Panc1 (cell line): ENCODE measurements at regions not wholly inside any gene's neighbourhood (a gene's known extent, or its start where the extent isn't known, plus 50 kb on each side); places are given as distances from the start of the nearest gene placed in this dataset.

Experiments
- ATAC-seq: fragments of 200-7000 bp; cut with Tn5 transposase; 2 replicates; pipeline ENCODE4 v1.9.1; 2020; ENCODE audit warnings: mild to moderate bottlenecking, moderate library complexity
- BruUV-seq: library from RNA; stranded (reverse); fragments of 400-500 nt; replicated peaks from 2 replicates; lab custom pipeline; 2021; lab: Mats Ljungman, UMichigan
- CTCF ChIA-PET: fragments of 300-600 bp; sonication (Branson Sonifier 250); formaldehyde crosslinking; loops from one replicate; lab custom pipeline; 2022; ENCODE audit warnings: antibody characterized with exemption; lab: Charles Lee
- POLR2A ChIA-PET: fragments of 300-600 bp; sonication (Branson Sonifier 250); formaldehyde crosslinking; loops from one replicate; lab custom pipeline; 2022; ENCODE audit warnings: antibody characterized with exemption; lab: Charles Lee
- DNase-seq: peaks from one replicate; pipeline ENCODE4 v3.0.0-alpha.2; 2010; ENCODE audit warnings: low read depth, low spot score
- H3K27ac ChIP-seq: 2 replicates; pipeline ENCODE4 v1.5.1; 2011; ENCODE audit warnings: mild to moderate bottlenecking, low read length, inconsistent platforms
- H3K27me3 ChIP-seq: fragments of 200-500 bp; sonication (Bioruptor generic); 2 replicates; pipeline ENCODE4 v1.6.0; 2014; ENCODE audit warnings: low read length, inconsistent platforms; ENCODE audit not compliant: control insufficient read depth, insufficient read depth
- H3K36me3 ChIP-seq: fragments of 200-500 bp; sonication (Bioruptor generic); 2 replicates; pipeline ENCODE4 v1.5.1; 2014; ENCODE audit warnings: inconsistent platforms, mild to moderate bottlenecking, low read length, moderate library complexity; ENCODE audit not compliant: control insufficient read depth, insufficient read depth
- H3K4me1 ChIP-seq: 2 replicates; pipeline ENCODE4 v1.5.1; 2011; ENCODE audit warnings: inconsistent platforms, mild to moderate bottlenecking, low read length, moderate library complexity; ENCODE audit not compliant: control insufficient read depth, insufficient read depth
- H3K4me3 ChIP-seq, 2 experiments: 2 replicates each; pipeline ENCODE4 v1.5.1; 2011 to 2012; ENCODE audit warnings: low read depth in 2 of 2, low read length in 2 of 2, mild to moderate bottlenecking in 2 of 2, inconsistent platforms in 1 of 2, moderate library complexity in 1 of 2
- H3K9me3 ChIP-seq: fragments of 200-500 bp; sonication (Bioruptor generic); 2 replicates; pipeline ENCODE4 v1.5.1; 2014; ENCODE audit warnings: low read depth, mild to moderate bottlenecking, inconsistent platforms, low read length, moderate library complexity; ENCODE audit not compliant: control insufficient read depth, insufficient read depth
- POLR2AphosphoS5 ChIP-seq: IDR thresholded peaks from 2 replicates; pipeline ENCODE4 v1.6.1; 2012; ENCODE audit warnings: mild to moderate bottlenecking, low read depth, low read length, moderate library complexity
- SIN3A ChIP-seq: IDR thresholded peaks from 2 replicates; pipeline ENCODE4 v1.6.1; 2012; ENCODE audit warnings: low read depth, mild to moderate bottlenecking, low read length, moderate library complexity, borderline replicate concordance; ENCODE audit not compliant: insufficient read depth
- TCF7L2 ChIP-seq: IDR thresholded peaks from 2 replicates; pipeline ENCODE4 v1.6.1; 2011; ENCODE audit warnings: mild to moderate bottlenecking, low read depth, low read length, inconsistent platforms
- in situ Hi-C: cut with HindIII; loops from 2 replicates; pipeline ENCODE4 v1.10.0; 2016; ENCODE audit warnings: low sequenced_read_pairs, low pct_unique_long_range_greater_than_20kb
- intact Hi-C: fragments of 100-400 bp; cut with micrococcal nuclease; formaldehyde crosslinking; loops from one replicate; pipeline ENCODE4 v1.10.0; 2022; ENCODE audit not compliant: unreplicated experiment
- TF ChIP-seq, protein P1 (sequence below): fragments of 450-650 bp; IDR thresholded peaks from 2 replicates; pipeline ENCODE4 v1.5.1; 2017; ENCODE audit warnings: mild to moderate bottlenecking
- TF ChIP-seq, protein P2 (sequence below), 2 experiments: IDR thresholded peaks; 2 replicates each; pipeline ENCODE4 v1.6.1; 2011 to 2012; ENCODE audit warnings: low read depth in 2 of 2, control low read depth in 1 of 2, low read length in 1 of 2, mild to moderate bottlenecking in 1 of 2, moderate library complexity in 1 of 2; ENCODE audit not compliant: insufficient read depth in 1 of 2

DNA sequence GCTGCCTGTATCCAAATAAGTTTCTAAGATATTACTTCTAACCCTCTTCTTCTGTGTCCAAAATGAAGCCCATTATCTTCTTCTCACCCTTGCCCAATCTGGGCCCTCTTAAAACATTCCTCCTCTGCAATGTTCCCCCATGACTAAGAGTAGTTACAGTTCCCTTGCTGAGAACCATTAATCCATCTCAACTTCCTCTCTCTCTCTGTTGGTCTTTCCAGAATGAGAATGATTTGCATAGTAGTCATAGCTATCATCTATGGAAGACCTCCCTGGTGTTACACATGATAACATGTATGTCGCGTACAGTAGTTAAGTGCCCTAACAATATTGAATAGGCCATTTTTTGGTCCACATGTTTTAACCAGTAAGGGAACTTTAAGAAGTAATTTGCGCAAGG is 177.9 kb downstream of the ANXA2 start:
- H3K27ac ChIP-seq: no peak overlapping the region
- no TSS peak for BruUV-seq
- ATAC-seq (no peak), DNase-seq (no peak)
- no peaks in the 10 kb centered on the region for H3K36me3 ChIP-seq
- H3K9me3 ChIP-seq: no peaks in the 10 kb centered on the region
- ChIA-PET POLR2A (no interaction called here), CTCF (no interaction called here)
- no peaks in the 10 kb centered on the region for H3K4me1 ChIP-seq
- TF ChIP-seq, protein P1, sequence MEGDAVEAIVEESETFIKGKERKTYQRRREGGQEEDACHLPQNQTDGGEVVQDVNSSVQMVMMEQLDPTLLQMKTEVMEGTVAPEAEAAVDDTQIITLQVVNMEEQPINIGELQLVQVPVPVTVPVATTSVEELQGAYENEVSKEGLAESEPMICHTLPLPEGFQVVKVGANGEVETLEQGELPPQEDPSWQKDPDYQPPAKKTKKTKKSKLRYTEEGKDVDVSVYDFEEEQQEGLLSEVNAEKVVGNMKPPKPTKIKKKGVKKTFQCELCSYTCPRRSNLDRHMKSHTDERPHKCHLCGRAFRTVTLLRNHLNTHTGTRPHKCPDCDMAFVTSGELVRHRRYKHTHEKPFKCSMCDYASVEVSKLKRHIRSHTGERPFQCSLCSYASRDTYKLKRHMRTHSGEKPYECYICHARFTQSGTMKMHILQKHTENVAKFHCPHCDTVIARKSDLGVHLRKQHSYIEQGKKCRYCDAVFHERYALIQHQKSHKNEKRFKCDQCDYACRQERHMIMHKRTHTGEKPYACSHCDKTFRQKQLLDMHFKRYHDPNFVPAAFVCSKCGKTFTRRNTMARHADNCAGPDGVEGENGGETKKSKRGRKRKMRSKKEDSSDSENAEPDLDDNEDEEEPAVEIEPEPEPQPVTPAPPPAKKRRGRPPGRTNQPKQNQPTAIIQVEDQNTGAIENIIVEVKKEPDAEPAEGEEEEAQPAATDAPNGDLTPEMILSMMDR: no peak
- no peak for TF ChIP-seq SIN3A
- TF ChIP-seq, protein P2, sequence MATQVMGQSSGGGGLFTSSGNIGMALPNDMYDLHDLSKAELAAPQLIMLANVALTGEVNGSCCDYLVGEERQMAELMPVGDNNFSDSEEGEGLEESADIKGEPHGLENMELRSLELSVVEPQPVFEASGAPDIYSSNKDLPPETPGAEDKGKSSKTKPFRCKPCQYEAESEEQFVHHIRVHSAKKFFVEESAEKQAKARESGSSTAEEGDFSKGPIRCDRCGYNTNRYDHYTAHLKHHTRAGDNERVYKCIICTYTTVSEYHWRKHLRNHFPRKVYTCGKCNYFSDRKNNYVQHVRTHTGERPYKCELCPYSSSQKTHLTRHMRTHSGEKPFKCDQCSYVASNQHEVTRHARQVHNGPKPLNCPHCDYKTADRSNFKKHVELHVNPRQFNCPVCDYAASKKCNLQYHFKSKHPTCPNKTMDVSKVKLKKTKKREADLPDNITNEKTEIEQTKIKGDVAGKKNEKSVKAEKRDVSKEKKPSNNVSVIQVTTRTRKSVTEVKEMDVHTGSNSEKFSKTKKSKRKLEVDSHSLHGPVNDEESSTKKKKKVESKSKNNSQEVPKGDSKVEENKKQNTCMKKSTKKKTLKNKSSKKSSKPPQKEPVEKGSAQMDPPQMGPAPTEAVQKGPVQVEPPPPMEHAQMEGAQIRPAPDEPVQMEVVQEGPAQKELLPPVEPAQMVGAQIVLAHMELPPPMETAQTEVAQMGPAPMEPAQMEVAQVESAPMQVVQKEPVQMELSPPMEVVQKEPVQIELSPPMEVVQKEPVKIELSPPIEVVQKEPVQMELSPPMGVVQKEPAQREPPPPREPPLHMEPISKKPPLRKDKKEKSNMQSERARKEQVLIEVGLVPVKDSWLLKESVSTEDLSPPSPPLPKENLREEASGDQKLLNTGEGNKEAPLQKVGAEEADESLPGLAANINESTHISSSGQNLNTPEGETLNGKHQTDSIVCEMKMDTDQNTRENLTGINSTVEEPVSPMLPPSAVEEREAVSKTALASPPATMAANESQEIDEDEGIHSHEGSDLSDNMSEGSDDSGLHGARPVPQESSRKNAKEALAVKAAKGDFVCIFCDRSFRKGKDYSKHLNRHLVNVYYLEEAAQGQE (IDR thresholded peaks at IDR 0.05; ENCODE audit: insufficient read depth in 1 of 2, low read depth in 2 of 2, low read length in 1 of 2): no peak
- TF ChIP-seq POLR2AphosphoS5: no peak
- no peak for TF ChIP-seq TCF7L2
- intact Hi-C loops: no loop called here
- no peak overlapping the region for H3K4me3 ChIP-seq
- peaks cover 5% of the 10 kb centered on the region for H3K27me3 ChIP-seq
- in situ Hi-C loops: no loop called here

DNA sequence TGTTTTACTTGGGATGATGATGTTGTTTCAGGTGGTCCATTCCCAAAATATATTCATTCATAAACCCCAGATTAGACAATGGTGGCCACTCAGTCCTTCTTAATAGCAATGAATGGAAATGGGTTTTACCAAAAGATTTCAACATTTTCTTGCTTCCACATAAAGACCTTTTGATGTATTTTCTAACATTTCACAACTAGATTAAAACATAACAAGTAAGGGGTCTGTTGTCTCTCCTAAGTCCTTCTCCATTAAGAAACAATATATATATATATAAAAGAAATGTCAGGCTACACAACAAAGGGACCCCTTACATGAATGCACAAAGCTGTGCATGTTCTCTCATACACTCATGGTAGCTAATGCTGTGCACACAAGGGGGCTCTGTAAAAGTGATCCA is 176.4 kb downstream of the ANXA2 start:
- Histone ChIP-seq H3K36me3 (no peaks in the 10 kb centered on the region), H3K4me1 (no peaks in the 10 kb centered on the region), H3K9me3 (no peaks in the 10 kb centered on the region), H3K27ac (no peak overlapping the region), H3K4me3 (no peak overlapping the region), H3K27me3 (peaks cover 5% of the 10 kb centered on the region)
- in situ Hi-C loops: no loop called here
- BruUV-seq: no TSS peak
- ChIA-PET CTCF (interaction anchor here (0.6 to 0.7 kb wide), 2 partner anchors 13 to 300 kb away, joined by 4 read pairs; no protein-coding TSS in a partner anchor), POLR2A (no interaction called here)
- TF ChIP-seq SIN3A (no peak), TCF7L2 (no peak), POLR2AphosphoS5 (no peak)
- TF ChIP-seq, protein P2 (IDR thresholded peaks at IDR 0.05; ENCODE audit: insufficient read depth in 1 of 2, low read depth in 2 of 2, low read length in 1 of 2): no peak
- TF ChIP-seq, protein P1: no peak
- ATAC-seq (no peak), DNase-seq (no peak)
- intact Hi-C loops: no loop called here
